NCI-H1092 treated with DMSO at 0.1 percent for 48 hours (cell line): ENCODE measurements at regions not wholly inside any gene's neighbourhood (a gene's known extent, or its start where the extent isn't known, plus 50 kb on each side); places are given as distances from the start of the nearest gene placed in this dataset.
A peak's percentile ranks its signal among the peaks of the same experiment; 100 is the strongest.

Source experiments
- DNase-seq: peaks from one replicate; lab custom pipeline; 2025; lab: John Stamatoyannopoulos, UW

DNA sequence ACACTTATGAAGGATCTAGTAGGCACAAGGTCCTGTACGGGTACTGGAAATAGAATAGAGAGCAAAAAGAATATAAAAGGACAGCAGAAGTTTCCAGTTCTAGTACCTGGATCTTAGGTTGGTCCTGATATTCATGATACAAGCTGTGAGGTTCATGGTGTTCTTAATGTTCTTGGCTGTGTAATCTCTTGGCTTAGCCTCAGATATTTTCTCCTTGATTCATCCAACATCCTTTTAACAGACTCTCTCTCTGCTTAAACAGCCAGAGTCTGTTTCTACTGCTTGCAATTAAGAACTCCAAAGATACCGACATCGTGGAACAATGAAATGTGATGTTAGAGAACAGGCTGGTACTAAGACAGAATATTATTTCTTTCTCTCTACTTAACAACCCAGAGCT, 49.9 kb downstream of the CNTN3 start:
- DNase-seq = no peak

DNA sequence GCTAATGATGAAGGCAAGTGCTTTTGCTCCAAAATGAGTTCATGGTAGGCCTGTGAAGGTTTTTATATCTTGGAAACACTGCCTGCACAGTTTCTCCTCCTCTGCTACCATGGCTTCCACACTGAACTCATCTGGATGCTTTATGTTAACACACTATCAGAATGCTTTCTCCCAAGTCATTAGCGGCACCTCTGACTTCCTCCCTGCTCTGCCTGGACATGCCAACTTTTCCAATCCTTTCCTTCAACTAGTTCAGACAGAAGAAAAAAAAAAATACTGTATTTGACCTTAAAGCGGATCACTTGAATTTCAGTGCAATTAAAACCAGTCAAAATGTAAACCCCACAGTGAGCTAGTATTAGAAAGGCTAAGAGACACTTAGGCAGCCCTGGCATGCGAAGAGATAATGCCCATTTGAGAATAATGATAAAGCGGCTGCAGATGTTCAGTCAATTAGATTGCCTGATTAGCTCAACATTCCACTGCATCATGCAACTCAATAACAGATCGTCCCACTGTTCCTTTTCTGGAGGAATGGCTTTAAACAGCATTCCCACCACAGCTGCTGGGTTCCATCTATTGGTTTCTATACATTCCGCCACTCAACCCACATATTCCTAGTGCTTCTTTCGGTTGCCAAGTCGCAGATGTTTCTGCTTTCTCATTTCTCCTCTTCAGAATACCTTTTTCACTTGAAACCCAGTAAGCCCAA, 51.7 kb downstream of the CNTN3 start:
- no peak for DNase-seq

DNA sequence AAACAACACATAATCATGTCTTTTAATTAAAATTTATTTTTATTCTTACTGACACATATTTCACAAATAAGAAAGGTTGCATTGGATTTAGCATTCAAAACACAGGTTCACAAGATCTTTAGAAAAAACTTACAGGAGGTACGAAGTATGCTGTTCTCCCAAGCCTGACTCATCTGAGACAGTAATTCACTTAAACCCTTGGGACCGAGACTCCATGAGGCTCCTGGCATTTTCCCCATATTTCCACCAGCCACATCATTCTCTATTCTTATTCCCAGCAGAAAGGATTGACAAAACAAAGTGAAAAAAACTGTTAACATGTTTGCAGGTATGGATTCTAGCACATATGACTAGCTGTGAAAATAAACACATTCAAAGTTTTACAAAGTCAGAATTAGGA, 52.6 kb downstream of the CNTN3 start:
- no peak for DNase-seq

DNA sequence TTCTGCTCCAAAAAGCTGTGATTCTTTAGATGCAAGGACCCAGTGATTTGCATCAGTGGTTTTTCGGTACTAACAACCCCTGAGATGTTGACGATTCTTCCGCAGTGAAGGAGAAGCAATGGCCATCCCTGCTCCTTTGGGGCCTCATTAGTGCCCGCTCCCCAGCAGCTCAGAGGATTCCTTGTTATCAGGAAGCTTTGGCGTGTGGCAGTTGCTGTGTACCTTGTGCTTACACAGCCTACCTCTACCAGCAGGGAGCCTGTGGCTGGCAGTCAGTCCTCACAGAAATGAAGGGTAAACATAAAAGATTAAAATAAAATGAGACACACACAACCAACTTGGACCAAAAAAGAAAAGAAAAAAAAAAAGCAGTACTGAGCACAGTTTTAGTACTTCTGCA, 55.2 kb downstream of the CNTN3 start:
- DNase-seq = peak; percentile 8

DNA sequence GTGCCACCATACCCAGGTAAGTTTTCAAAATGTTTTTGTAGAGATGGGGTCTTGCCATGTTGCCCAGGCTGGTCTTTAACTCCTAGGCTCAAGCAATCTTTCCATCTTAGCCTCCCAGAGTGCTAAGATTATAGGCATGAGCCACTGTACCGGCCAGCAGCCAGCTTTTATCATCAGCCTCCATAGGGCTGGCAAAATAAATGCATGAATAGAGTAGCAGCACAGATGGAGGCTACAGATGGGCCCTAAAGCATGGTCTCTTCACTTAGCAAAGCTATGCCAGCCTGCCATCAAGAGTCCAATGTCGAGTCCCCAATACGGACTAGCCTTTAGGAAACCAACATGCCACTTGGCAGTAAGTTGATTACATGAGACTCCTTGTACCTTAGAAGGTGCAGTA, 63.8 kb downstream of the CNTN3 start:
- no peak for DNase-seq

DNA sequence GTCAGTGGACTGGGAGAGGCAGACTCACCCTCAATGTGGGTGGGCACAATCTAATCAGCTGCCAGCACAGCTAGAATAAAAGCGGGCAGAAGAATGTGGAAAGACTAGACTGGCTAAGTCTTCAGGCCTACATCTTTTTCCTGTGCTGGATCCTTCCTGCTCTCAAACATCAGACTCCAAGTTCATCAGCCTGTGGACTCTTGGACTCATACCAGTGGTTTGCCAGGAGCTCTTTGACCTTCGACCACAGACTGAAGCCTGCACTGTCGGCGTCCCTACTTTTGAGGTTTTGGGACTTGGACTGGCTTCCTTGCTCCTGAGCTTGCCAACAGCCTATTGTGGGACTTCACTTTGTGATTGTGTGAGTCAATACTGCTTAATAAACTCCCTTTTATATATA, 68.0 kb downstream of the CNTN3 start:
- DNase-seq = no peak

DNA sequence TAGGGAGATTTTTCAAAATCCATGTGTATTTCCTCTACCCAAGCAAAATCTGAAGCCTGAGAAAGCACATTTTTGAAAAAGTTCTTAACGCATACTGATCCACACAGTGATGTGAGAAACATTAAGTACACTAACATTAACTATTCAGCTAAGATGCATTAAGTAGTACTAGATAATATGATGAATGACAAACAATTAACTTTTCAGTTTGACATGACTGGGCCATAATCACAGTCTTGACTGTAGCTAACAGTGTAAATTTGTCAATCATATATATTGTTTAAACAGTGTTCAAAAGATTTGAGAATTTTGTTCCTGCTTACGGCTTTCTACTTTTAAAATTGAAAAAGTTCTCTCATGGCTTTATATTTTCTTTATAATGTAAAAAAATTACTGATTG, 72.0 kb downstream of the CNTN3 start:
- DNase-seq = no peak

DNA sequence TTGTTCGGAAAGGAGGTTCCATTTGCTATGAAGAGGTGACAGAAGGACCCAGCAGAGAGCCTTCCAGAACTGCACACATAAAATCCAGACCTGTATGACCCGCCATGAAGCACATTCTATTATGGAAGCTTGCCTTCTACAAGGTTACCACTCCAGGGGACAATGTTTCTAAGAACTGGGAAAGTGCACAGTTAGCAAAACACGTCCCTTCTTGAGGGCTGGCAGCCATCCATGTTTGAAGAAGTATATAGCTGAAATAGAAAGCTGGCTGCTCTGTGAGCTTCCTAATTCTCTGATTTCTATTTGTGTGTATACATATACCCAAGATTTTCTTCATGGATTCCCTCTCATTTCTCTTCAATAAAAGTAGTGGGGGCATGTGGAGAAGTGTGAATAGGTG, 74.6 kb downstream of the CNTN3 start:
- no peak for DNase-seq

DNA sequence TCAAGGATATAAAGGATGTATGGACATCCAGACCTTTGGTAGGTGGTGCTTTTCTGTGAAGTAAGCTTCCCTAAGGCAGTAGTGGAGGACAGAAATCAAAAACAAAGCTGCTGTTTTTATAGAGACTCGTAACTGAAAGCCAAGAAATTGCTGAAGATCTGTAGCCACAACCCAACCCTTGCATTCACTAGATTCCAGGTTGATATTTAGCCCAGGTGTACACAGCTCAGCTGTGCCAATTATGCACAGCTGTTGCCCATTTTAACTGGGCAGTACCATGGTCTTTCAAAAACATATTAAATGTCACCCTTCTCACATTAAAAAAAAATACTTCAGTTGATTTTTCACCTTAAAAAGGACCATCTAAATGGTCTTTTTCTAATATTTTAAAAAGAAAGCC, 75.8 kb downstream of the CNTN3 start:
- no peak for DNase-seq

DNA sequence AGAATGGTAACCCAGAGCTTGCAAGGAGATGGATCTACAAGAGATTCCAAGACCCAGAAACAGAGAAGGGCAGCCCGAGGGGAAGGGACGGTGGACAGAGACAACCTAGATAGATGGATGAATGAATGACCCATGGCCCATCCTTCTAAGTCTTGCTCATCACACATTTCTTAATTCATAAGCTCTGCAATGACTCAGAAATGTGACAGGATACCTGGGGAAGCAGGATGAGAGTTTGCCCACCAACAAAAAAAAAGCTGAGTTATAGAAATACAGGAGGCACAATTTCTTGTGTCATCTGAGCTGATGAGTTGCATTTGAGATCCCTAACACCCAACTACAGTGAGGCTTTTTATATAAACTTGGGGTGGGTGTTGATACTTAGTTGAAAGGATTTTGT, 76.6 kb downstream of the CNTN3 start:
- no peak for DNase-seq

DNA sequence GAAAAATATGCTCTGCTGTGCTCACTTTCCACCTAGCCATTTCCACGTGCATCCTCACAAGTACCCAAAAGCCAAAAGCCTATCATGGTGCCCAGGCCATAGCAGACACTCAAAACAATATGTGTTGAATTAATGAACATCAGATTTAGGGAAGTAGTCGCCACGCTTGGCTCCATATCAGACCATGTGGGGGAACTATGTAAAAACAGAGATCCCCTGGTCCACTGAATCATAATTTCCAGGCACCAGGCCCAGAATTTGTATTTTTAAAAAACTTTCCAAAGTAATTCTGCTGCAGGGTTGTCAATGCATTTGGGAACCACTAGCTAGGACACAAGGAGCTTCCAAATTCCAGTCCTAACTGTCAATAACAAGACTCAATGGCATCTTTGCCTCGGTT, 77.3 kb downstream of the CNTN3 start:
- DNase-seq = no peak

DNA sequence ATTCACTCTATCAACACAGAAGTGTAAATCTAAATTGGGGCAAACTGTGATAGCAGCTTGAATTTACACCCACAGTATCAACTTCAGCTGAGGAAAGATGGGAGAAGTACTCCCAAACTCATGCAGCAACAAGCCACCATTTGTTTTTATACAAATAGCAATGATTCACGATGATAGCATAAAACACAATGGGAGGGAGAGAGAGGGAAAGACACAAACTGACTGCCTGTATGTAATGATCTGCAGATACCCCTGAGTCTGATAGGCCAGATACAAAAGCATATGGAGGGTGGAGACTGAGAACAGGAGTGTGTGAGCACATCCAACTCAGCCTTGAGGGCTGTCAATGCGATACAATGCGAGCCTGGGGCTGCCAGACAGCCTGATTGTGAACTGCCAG, 79.2 kb downstream of the CNTN3 start:
- no peak for DNase-seq

DNA sequence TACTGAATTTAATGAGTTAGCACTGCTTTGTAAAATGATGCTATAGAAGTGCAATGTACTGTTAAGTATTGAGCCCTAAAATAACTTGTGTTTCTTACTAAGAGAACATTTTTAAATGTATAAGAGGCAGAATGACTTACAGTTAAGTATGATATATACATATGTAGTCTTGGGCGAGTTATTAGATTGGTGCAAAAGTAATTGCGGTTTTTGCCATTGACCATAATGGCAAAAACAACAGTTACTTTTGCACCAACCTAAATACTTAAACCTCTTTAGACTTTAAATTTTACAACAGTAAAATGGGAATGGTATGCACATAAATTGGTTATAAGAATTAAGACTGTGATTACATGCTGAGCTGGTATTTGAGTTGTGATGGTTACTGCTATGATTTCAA, 79.8 kb downstream of the CNTN3 start:
- DNase-seq = no peak

DNA sequence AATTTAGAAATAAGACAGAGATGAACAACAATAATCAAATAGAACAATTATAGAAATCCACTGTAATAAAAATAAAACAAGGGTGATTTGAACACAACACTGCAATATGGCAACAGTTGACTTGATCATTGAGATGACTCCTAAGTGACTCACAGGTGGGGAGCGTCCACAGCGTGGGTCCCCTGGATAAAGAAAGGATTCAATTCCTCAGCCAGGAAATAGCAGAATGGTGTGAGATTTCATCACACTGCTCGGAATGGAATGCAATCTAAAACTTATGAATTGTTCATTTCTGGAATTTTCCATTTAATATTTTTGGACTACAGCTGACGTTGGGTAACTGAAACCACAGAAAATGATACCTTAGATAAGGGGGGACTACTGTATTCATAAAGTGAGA, 82.0 kb downstream of the CNTN3 start:
- DNase-seq = no peak

DNA sequence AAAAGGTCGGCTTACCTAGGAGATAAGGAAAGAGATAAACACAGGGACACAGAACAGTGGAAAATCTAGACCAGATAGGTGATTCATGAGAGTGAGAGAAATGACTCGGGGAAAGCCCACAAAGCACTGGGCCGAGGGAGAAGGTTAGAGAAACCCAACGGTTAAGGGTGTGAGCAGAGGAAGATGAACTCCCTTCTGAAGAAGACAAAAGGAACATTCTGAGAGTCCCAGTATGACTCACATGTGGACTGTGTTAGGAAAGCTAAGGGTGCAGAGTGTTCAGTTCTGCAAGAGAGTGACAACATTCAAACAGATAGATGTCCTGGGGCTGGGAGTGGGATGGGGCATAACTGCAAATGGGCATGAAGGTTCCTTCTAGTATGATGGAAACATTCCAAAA, 83.0 kb downstream of the CNTN3 start:
- no peak for DNase-seq

DNA sequence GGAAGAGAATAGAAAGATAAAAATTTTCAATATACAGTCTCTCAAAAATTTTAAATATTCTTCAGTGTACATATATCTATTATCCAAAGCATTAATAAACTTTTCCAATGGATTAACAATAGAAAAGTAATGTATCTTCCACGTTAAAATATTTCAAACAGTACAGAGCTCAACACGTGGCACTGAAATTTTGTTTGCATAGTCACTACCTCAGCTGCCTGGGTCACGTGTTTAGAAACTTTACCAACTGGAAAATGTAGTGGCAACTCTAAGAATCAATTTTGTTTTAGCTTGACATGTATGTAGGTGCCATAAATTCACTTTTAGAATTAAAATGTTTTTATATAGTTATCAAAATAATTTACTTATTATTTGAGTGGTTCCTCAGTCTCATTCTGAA, 85.3 kb downstream of the CNTN3 start:
- no peak for DNase-seq

DNA sequence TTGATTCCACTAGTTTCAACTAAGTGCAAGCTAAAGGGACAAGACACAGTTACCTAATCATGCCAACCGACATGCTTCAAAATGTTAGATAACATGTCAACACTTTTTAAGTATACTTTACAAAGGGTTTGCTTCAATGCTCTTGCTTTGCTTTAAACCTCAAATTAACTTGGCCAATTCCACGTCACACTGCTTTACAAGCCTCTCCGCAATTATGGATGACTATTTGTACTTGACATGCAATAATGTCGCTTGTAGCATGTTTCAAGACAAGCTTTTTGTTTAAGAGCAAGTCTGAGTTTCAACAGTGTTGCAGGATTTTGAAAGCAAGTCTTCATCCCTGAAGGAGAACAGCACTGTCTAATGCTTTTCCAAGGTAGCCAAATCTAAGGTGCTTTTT, 86.9 kb downstream of the CNTN3 start:
- DNase-seq = no peak

DNA sequence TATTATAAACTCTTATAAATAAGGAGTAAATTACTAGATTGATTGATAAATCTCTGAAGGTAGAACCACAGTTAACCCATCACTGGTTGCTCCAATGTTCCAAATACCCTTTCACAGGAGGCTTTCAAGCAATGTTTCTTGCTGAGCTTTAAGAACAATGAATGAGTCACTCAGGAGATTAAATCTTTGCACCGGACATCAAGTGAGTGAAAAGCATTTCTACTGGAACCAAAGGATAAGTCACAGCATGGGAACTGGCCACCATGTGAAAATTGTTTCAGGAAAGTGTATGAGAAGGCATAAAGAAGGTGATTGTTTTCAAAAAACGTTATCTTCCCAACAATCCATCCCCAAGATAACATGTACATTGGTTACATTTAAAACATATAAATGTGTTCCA, 90.6 kb downstream of the CNTN3 start:
- no peak for DNase-seq

DNA sequence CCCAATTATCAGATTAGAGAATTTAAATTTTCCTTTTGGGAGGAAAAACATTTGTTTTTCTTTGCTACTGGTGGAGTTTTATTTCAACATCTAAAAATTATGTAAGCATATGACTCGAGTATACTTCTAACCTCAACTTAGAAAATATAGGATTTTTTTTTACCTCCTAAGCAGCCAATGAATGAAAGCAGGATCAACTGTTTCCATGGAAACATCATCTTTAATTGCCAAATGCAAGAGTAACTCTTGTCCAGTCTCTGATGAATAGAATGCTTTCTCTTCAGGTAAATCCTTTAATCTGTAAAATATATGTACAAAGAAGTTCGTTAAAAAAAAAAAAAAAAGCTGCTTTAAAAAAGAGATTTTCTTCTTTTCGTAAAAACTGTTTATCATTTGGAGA, 93.6 kb downstream of the CNTN3 start:
- no peak for DNase-seq

DNA sequence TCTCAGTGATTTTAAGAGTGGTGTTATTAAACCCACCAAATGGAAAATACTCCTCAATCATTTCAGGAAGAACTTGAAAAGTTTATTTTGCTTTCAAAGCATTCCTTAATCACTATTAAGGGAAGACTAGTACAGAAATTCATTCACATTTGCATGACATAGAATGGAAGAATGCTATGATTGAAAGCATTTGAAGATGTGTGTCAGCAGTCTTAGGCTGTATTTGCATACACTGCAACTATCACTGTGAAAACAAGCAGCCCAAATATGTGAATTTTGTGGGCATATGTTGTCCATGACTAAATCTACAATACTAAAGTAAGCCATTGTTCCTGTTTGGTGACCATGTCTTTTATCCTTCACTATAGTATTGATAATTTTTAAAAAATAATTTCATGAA, 95.8 kb downstream of the CNTN3 start:
- DNase-seq = no peak

DNA sequence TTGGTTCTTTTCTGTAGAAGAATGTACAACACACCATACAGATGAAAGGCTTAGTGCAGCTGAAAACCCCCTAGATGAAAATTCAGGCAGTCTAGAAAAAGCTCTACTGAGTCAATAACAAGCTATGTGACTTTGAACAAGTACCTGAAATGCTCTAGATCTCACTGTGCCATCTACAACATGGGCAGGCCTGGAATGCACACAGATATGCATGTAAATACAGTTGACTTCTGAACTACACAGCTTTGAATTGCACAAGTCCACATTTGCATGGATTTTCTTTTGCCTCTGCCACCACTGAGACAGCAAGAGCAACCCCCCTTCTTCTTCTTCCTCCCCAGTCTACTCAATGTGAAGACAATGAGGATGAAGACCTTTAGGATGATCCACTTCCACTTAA, 98.4 kb downstream of the CNTN3 start:
- DNase-seq = no peak

DNA sequence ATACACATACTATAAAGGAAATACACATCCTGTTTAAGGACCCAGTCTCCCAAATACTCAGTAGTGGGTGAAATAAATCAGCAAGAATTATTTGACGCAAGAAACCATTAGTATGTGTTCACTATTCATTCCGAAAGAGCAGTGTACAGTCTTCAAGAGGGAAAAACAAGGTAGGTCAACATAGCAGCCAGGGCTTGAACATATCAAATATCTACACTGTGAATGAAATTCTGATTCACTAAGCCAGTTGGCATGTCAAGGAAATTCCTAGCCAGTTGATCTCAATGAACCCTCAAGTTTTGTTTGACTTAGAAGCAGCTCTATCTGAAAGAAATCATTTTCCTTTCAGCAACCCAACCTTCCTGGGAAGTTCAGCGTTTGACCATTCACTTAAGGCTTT, 99.0 kb downstream of the CNTN3 start:
- no peak for DNase-seq

DNA sequence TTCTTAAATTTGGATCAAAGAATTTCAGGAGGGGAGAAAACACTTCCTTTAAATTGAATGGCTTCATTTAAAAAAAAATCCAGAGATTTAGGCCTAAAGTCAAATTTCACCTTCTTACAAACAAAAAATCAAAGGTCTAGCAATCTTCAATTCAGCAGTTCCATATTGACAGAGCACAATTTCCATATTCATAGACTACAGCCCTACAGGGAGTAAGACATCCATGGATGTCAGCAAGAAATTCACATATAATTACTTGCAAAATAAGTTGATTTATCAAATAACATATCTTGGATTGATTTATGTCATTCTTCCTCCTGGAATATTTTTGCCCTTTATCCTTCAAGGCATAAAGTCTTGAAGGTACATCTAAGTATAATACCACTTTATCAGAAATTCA, 103.4 kb downstream of the CNTN3 start:
- DNase-seq = no peak

DNA sequence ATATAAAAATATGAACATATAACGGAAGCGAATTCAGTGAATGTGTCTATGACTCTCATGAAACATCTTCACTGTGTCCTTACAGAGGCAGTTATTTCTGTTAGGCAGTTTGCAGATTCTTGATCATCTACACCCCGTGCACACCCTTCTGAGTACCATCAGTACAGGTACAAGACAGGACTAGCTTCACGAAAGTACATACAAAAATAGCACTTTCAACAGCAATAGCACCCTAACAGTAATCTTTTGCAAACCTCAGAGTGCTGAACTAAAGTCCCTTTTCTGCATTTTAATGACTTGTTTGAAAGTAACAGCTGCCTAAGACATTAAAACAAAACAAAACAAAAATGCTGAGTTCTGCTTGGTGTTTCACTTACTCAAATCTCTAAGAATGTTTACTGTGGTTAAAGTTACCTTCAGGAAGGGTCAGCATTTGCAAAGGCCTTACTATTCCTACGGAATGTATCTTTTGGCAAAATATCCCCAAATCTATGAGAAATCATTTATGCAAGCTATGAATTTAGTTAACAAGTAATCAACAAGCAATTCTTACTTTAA, 104.1 kb downstream of the CNTN3 start:
- no peak for DNase-seq

DNA sequence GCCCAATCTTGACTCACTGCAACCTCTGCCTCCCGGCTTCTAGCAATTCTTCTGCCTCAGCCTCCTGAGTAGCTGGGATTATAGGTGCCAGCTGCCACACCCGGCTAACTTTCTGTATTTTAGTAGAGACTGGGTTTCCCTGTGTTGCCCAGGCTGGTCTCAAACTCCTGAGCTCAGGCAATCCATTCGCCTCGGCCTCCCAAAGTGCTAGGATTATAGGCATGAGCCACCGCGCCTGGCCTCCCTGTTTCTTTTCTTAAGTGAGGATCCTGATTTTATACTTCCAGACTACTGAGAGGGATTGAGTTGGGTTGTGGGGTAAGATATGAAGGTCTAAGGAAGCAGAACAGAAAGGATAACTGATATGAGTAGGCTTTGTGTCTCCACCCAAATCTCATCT, 106.8 kb downstream of the CNTN3 start:
- no peak for DNase-seq
